ENCODE measurements at regions not wholly inside any gene's neighbourhood (a gene's known extent, or its start where the extent isn't known, plus 50 kb on each side); places are given as distances from the start of the nearest gene placed in this dataset.

DNA sequence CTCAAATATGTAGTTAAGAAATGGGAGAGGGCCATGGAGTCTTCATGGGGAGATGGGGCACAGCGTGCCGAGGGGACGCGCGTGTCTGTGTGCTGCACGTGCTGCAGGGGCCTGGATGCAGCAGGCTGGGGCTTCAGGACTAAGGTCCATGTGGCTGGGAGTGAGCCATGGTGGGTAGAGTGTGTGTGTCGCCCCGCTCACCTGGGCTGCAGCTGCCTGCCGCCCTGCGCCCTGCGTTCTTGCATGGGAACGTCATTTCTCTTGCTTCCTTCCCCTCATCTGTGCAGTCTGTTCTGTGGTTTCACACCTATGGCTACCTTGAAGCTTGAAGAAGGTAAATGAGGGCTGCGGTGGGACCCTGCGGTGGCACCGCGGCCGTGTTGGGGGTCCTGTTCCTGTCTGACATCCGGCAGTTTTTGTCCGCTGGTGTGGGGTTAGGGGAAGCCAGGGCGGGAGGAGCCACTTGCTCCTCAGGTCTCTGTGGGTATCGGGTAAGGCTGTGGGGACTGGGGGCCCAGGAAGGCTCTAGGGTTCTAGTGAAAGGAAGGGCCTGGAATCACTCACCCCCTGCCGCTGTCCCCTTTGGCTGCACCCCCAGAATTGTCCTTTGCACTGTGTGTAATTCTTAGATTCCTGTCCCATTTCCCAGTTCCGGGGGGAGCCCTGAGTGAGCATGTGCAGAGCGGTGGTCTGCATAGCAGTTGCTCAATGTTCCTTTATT lies 54.1 kb upstream of the HS6ST1 start:
- TF ChIP-seq, protein P1, sequence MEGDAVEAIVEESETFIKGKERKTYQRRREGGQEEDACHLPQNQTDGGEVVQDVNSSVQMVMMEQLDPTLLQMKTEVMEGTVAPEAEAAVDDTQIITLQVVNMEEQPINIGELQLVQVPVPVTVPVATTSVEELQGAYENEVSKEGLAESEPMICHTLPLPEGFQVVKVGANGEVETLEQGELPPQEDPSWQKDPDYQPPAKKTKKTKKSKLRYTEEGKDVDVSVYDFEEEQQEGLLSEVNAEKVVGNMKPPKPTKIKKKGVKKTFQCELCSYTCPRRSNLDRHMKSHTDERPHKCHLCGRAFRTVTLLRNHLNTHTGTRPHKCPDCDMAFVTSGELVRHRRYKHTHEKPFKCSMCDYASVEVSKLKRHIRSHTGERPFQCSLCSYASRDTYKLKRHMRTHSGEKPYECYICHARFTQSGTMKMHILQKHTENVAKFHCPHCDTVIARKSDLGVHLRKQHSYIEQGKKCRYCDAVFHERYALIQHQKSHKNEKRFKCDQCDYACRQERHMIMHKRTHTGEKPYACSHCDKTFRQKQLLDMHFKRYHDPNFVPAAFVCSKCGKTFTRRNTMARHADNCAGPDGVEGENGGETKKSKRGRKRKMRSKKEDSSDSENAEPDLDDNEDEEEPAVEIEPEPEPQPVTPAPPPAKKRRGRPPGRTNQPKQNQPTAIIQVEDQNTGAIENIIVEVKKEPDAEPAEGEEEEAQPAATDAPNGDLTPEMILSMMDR (IDR thresholded peaks at IDR 0.05) = no peak
- no peak for TF ChIP-seq POLR2A (IDR thresholded peaks at IDR 0.05)

Data from Peyer's patch (tissue), 4 donors.